ENCODE measurements at regions not wholly inside any gene's neighbourhood (a gene's known extent, or its start where the extent isn't known, plus 50 kb on each side); places are given as distances from the start of the nearest gene placed in this dataset.
A peak's percentile ranks its signal among the peaks of the same experiment; 100 is the strongest.

DNA sequence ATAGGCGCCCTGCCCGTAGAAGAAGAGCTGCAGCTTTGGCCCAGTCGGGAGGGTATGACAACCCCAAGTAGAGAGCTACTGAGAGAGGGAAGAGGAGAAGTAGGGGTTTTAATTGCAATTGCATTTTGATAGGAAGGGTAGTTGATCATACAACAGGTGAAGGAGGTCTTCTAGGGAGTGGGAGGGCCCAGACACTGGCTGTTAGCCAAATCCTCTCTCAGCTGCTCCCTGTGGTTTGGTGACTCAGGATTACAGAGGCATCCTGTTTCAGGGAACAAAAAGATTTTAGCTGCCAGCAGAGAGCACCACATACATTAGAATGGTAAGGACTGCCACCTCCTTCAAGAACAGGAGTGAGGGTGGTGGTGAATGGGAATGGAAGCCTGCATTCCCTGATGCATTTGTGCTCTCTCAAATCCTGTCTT is 408.9 kb upstream of the THBS1 start:
- Mint-ChIP-seq H3K36me3 (ENCODE audit: low read depth) (no peaks in the 10 kb centered on the region), H3K27me3 (ENCODE audit: low read depth) (no peaks in the 10 kb centered on the region), H3K4me1 (peaks cover 43% of the 10 kb centered on the region), H3K9me3 (no peaks in the 10 kb centered on the region), H3K4me3 (peak overlapping the region in 1 of 3 experiments; percentile 23), H3K27ac (peak overlapping the region; percentile 75 to 95 (median 91))
- TF ChIP-seq, protein P1, sequence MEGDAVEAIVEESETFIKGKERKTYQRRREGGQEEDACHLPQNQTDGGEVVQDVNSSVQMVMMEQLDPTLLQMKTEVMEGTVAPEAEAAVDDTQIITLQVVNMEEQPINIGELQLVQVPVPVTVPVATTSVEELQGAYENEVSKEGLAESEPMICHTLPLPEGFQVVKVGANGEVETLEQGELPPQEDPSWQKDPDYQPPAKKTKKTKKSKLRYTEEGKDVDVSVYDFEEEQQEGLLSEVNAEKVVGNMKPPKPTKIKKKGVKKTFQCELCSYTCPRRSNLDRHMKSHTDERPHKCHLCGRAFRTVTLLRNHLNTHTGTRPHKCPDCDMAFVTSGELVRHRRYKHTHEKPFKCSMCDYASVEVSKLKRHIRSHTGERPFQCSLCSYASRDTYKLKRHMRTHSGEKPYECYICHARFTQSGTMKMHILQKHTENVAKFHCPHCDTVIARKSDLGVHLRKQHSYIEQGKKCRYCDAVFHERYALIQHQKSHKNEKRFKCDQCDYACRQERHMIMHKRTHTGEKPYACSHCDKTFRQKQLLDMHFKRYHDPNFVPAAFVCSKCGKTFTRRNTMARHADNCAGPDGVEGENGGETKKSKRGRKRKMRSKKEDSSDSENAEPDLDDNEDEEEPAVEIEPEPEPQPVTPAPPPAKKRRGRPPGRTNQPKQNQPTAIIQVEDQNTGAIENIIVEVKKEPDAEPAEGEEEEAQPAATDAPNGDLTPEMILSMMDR (IDR thresholded peaks at IDR 0.05; ENCODE audit: unreplicated experiment in 3 of 3): peak; percentile 57 to 63 (median 62)

DNA sequence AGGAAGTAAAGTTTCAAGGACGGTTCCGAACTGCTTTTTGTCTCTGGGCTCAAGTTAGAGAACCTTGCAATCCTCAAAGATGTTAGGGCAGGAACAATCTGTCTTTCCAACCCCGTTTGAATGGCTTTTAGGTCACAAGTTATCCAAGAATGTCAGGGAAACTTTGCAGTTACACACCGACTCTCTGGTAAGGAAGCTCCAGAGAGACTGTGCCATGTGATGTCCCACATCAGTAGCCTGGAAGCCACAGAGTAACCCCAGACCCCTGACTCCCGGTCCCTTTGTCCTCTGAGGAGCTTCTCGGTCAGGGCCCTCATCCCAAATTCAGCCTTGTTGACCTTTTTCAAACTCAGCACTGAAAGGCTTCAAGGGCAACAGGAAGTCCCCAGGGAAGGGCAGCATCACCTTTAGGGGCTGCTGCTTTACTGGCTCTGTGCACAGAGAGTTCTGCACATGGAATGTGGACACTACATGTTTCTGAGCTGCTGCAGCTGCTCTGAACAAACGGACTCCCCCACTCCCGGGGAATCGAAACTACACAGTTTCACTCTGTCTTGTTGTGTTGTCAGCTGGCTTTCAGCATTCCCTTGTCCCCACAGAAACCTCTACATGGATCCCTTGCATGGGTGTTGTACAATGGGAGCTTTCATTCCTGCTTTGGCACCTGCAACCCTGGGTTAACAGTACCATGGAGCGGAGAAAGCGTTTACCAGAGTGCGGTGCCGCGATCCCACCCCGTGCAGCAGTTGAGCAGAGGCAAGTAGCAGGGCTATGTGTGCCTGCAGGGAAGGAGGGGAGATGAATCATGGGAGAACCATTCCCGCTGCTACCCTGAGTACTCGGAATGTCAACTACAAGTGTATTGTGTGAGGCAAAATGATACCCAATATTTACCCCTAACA is 408.2 kb upstream of the THBS1 start:
- H3K27ac Mint-ChIP-seq: peak overlapping the region; percentile 75 to 95 (median 91)
- peaks cover 37% of the 10 kb centered on the region for H3K4me1 Mint-ChIP-seq
- H3K9me3 Mint-ChIP-seq: no peaks in the 10 kb centered on the region
- no peaks in the 10 kb centered on the region for H3K36me3 Mint-ChIP-seq (ENCODE audit: low read depth)
- TF ChIP-seq, protein P1 (IDR thresholded peaks at IDR 0.05; ENCODE audit: unreplicated experiment in 3 of 3): peak in 1 of 3 experiments; percentile 6
- H3K4me3 Mint-ChIP-seq: peak overlapping the region; percentile 9 to 54 (median 43)
- no peaks in the 10 kb centered on the region for H3K27me3 Mint-ChIP-seq (ENCODE audit: low read depth)

DNA sequence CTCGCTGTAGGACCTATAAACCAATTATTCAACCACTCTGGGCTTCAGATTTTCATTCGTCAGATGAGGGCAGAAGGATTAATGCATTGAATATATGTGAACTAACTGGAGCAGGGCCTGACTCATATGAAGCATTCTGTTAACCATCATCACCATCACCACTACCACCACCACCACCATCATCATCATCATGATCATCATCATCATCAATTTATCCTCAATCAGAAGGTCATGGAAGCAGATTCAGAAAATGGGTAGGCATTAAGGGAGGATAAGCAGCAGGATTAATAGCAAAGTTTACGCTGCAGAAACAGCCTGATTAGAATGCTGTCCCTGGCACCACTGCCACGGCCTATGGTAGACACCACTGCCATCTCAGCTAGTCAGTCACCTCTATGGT is 407.5 kb upstream of the THBS1 start:
- TF ChIP-seq, protein P1 (IDR thresholded peaks at IDR 0.05; ENCODE audit: unreplicated experiment in 3 of 3): no peak
- H3K36me3 Mint-ChIP-seq (ENCODE audit: low read depth): no peaks in the 10 kb centered on the region
- H3K4me3 Mint-ChIP-seq: no peak overlapping the region
- H3K27me3 Mint-ChIP-seq (ENCODE audit: low read depth): no peaks in the 10 kb centered on the region
- peak overlapping the region in 2 of 3 experiments; percentile 91 to 95 for H3K27ac Mint-ChIP-seq
- H3K4me1 Mint-ChIP-seq: peaks cover 33% of the 10 kb centered on the region
- H3K9me3 Mint-ChIP-seq: no peaks in the 10 kb centered on the region

DNA sequence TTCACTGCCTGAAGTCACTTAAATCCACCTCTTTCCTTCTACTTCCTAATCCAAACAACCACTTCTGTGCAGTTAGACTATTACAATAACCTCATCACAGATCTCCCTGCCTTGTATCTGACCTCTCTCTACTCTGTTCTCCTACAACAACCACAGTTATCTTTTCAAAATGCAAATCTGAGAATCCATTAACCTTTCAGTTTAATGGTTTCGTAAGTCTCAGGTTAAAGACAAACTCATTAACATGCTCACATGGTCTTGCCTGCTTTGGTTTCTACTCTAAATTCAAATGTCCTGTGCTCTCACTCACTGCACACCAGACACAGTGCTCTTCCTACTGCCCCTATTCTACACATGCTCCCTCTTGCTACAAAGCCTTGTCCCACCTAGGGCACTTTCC is 406.5 kb upstream of the THBS1 start:
- Mint-ChIP-seq H3K36me3 (ENCODE audit: low read depth) (no peaks in the 10 kb centered on the region), H3K9me3 (no peaks in the 10 kb centered on the region), H3K4me3 (no peak overlapping the region), H3K4me1 (peaks cover 34% of the 10 kb centered on the region), H3K27ac (peak overlapping the region; percentile 10 to 31 (median 26)), H3K27me3 (ENCODE audit: low read depth) (no peaks in the 10 kb centered on the region)
- TF ChIP-seq, protein P1 (IDR thresholded peaks at IDR 0.05; ENCODE audit: unreplicated experiment in 3 of 3): no peak

DNA sequence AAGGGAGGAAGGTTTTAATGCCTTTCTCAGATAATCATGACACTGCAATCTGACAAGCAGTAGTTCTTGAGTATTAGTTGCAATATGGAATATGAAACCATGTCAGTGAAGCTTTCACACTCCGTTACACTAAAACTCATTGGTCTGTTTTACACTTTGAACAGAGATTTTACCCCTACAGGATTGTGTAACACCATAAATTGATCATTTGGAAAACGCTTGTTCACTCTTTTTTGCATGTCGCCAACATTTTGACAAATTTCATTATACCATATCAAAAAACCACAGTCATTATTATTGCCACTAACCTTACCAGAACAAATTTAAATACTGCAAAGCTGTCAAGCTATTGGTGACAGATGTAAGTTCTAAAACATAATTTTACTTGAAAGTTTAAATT is 404.8 kb upstream of the THBS1 start:
- H3K4me3 Mint-ChIP-seq: no peak overlapping the region

More for the DNA sequence above, 404.8 kb upstream of the THBS1 start:
- Mint-ChIP-seq H3K27me3 (ENCODE audit: low read depth) (no peaks in the 10 kb centered on the region), H3K36me3 (ENCODE audit: low read depth) (no peaks in the 10 kb centered on the region), H3K27ac (peak overlapping the region in 1 of 3 experiments; percentile 57), H3K4me1 (peaks cover 51% of the 10 kb centered on the region), H3K9me3 (no peaks in the 10 kb centered on the region)
- TF ChIP-seq, protein P1 (IDR thresholded peaks at IDR 0.05; ENCODE audit: unreplicated experiment in 3 of 3): no peak
